SK-N-SH (cell line): ENCODE measurements at regions not wholly inside any gene's neighbourhood (a gene's known extent, or its start where the extent isn't known, plus 50 kb on each side); places are given as distances from the start of the nearest gene placed in this dataset.

Experiments used
- EP300 ChIP-seq, 2 experiments: IDR thresholded peaks; 2 replicates each; pipeline versions ENCODE4 v1.4.0 to v1.6.1; 2012; ENCODE audit warnings: borderline replicate concordance in 1 of 2, low read depth in 1 of 2, low read length in 1 of 2
- FOXJ3 ChIP-seq: sonication (generic); formaldehyde crosslinking; IDR thresholded peaks from 2 replicates; pipeline ENCODE4 v1.5.1; 2020; ENCODE audit warnings: mild to moderate bottlenecking, missing genetic modification reagents
- POLR2AphosphoS5 ChIP-seq: IDR thresholded peaks from 2 replicates; pipeline ENCODE4 v1.6.1; 2012; ENCODE audit warnings: low read depth, low read length

- no peak for TF ChIP-seq EP300 (IDR thresholded peaks at IDR 0.05; ENCODE audit: borderline replicate concordance in 1 of 2, low read depth in 1 of 2, low read length in 1 of 2)
- TF ChIP-seq FOXJ3 (CRISPR knock-in tag) = no peak
- no peak for TF ChIP-seq POLR2AphosphoS5
Observed at GRCh38 chr18:77393519-77393918, 143.9 kb downstream of the GALR1 start.
